Smooth muscle cell (in vitro differentiated cells): ENCODE measurements at regions not wholly inside any gene's neighbourhood (a gene's known extent, or its start where the extent isn't known, plus 50 kb on each side); places are given as distances from the start of the nearest gene placed in this dataset.

ENCODE experiments used
- DNase-seq: peaks from one replicate; lab custom pipeline; 2025; ENCODE audit not compliant: unreplicated experiment; lab: John Stamatoyannopoulos, UW
- H2AFZ ChIP-seq: fragments of 200-600 bp; sonication (generic); 2 replicates; pipeline ENCODE4 v1.6.0; 2016; ENCODE audit warnings: antibody characterized with exemption, low read depth, mild to moderate bottlenecking
- H3F3A ChIP-seq: fragments of 200-600 bp; sonication (generic); 2 replicates; pipeline ENCODE4 v1.6.0; 2017; ENCODE audit warnings: antibody characterized with exemption, low read depth
- H3K27ac ChIP-seq: fragments of 200-600 bp; sonication (generic); 2 replicates; pipeline ENCODE4 v1.5.1; 2016; ENCODE audit warnings: low read depth, mild to moderate bottlenecking
- H3K27me3 ChIP-seq: fragments of 200-600 bp; sonication (generic); 2 replicates; pipeline ENCODE4 v1.6.1; 2016; ENCODE audit warnings: low read depth, mild to moderate bottlenecking
- H3K36me3 ChIP-seq: fragments of 200-600 bp; sonication (generic); 2 replicates; pipeline ENCODE4 v1.5.1; 2016; ENCODE audit warnings: low read depth
- H3K4me1 ChIP-seq: fragments of 200-600 bp; sonication (generic); 2 replicates; pipeline ENCODE4 v1.5.1; 2016; ENCODE audit warnings: low read depth
- H3K4me2 ChIP-seq: fragments of 200-600 bp; sonication (generic); 2 replicates; pipeline ENCODE4 v1.6.0; 2016; ENCODE audit warnings: mild to moderate bottlenecking
- H3K4me3 ChIP-seq: fragments of 200-600 bp; sonication (generic); 2 replicates; pipeline ENCODE4 v1.5.1; 2016; ENCODE audit warnings: mild to moderate bottlenecking
- H3K79me2 ChIP-seq: fragments of 200-600 bp; sonication (generic); 2 replicates; pipeline ENCODE4 v1.6.0; 2016; ENCODE audit warnings: low read depth, mild to moderate bottlenecking
- H3K9ac ChIP-seq: fragments of 200-600 bp; sonication (generic); 2 replicates; pipeline ENCODE4 v1.6.0; 2016; ENCODE audit warnings: low read depth
- H3K9me3 ChIP-seq: fragments of 200-600 bp; sonication (generic); replicated peaks from 2 replicates; pipeline ENCODE4 v1.5.1; 2016; ENCODE audit warnings: low read depth
- H4K20me1 ChIP-seq: fragments of 200-600 bp; sonication (generic); 2 replicates; pipeline ENCODE4 v1.6.0; 2016; ENCODE audit warnings: low read depth
- CTCF ChIP-seq: fragments of 200-600 bp; sonication (generic); IDR thresholded peaks from 2 replicates; pipeline ENCODE4 v1.5.1; 2017; ENCODE audit warnings: borderline replicate concordance, mild to moderate bottlenecking, antibody characterized with exemption; ENCODE audit not compliant: insufficient read depth, poor library complexity, severe bottlenecking
- WGBS: methylation state at CpG from one replicate; pipeline ENCODE4 v1.1.7; 2016; ENCODE audit warnings: low lambda C conversion rate; 5-methylcytosine and 5-hydroxymethylcytosine counted together

- H3K79me2 ChIP-seq, result no peaks in the 10 kb centered on the region
Measured at GRCh38 chr15:72947709-72948108, 104.6 kb upstream of the NEO1 start.

GRCh38 chr15:72944565-72944964 is 107.7 kb upstream of the NEO1 start:
- TF ChIP-seq CTCF, result no peak
- WGBS, result 90% methylated on average over 2 of the region's 2 CpGs
- Histone ChIP-seq H4K20me1 (no peaks in the 10 kb centered on the region), H3K27me3 (peaks cover 21% of the 10 kb centered on the region), H3K4me3 (no peak overlapping the region), H3K27ac (no peak overlapping the region), H3F3A (no peaks in the 10 kb centered on the region), H3K9ac (no peak overlapping the region), H2AFZ (no peak overlapping the region), H3K4me1 (peaks cover 5% of the 10 kb centered on the region), H3K9me3 (peaks cover 7% of the 10 kb centered on the region), H3K36me3 (no peaks in the 10 kb centered on the region), H3K79me2 (no peaks in the 10 kb centered on the region), H3K4me2 (no peak overlapping the region)
- DNase-seq, result no peak

More at GRCh38 chr15:72947709-72948108, 104.6 kb upstream of the NEO1 start:
- no peaks in the 10 kb centered on the region for H4K20me1 ChIP-seq
- WGBS, result 83% methylated on average over 2 of the region's 2 CpGs
- H3K27me3 ChIP-seq, result peaks cover 16% of the 10 kb centered on the region
- H3K9ac ChIP-seq, result no peak overlapping the region
- no peak overlapping the region for H3K4me3 ChIP-seq
- TF ChIP-seq CTCF, result no peak
- H3F3A ChIP-seq, result no peaks in the 10 kb centered on the region
- no peak overlapping the region for H3K27ac ChIP-seq
- no peaks in the 10 kb centered on the region for H3K36me3 ChIP-seq
- H3K4me2 ChIP-seq, result no peak overlapping the region
- no peak for DNase-seq
- H2AFZ ChIP-seq, result no peak overlapping the region
- peaks cover 7% of the 10 kb centered on the region for H3K9me3 ChIP-seq
- no peaks in the 10 kb centered on the region for H3K4me1 ChIP-seq

GRCh38 chr15:72940229-72940622 is 112.0 kb upstream of the NEO1 start:
- no peak for TF ChIP-seq CTCF
- Histone ChIP-seq H2AFZ (no peak overlapping the region), H3K9ac (no peak overlapping the region), H3K27me3 (peaks cover 21% of the 10 kb centered on the region), H4K20me1 (no peaks in the 10 kb centered on the region), H3K4me3 (no peak overlapping the region), H3K79me2 (no peaks in the 10 kb centered on the region), H3K4me1 (peaks cover 5% of the 10 kb centered on the region), H3K4me2 (no peak overlapping the region), H3K9me3 (no peaks in the 10 kb centered on the region), H3K36me3 (no peaks in the 10 kb centered on the region), H3F3A (no peaks in the 10 kb centered on the region), H3K27ac (no peak overlapping the region)
- WGBS, result 98% methylated on average over 2 of the region's 2 CpGs
- no peak for DNase-seq

GRCh38 chr15:72939514-72940228 is 112.6 kb upstream of the NEO1 start:
- Histone ChIP-seq H3K9ac (no peak overlapping the region), H3K36me3 (no peaks in the 10 kb centered on the region), H4K20me1 (no peaks in the 10 kb centered on the region), H3K4me1 (peaks cover 5% of the 10 kb centered on the region), H3K79me2 (no peaks in the 10 kb centered on the region), H3K4me3 (no peak overlapping the region), H2AFZ (no peak overlapping the region), H3K9me3 (no peaks in the 10 kb centered on the region), H3F3A (no peaks in the 10 kb centered on the region), H3K27me3 (peaks cover 21% of the 10 kb centered on the region), H3K4me2 (no peak overlapping the region), H3K27ac (no peak overlapping the region)
- no peak for TF ChIP-seq CTCF
- 84% methylated on average over 5 of the region's 5 CpGs for WGBS
- no peak for DNase-seq
